GM18858 (cell line): ENCODE measurements at regions not wholly inside any gene's neighbourhood (a gene's known extent, or its start where the extent isn't known, plus 50 kb on each side); places are given as distances from the start of the nearest gene placed in this dataset.
"Not testable (repeated sequence)": the region's sequence is repeated elsewhere in the genome, so short reads cannot be mapped to it uniquely, and the experiment has no call there.

Experiments used
- ATAC-seq: cut with Tn5 transposase; IDR thresholded peaks from one replicate; pipeline ENCODE4 v1.9.1; 2021; ENCODE audit not compliant: unreplicated experiment

GRCh38 chr6:8821981-8822381 is 386.6 kb upstream of the SLC35B3 start:
- ATAC-seq: no peak

- ATAC-seq: no peak
These were observed 385.0 kb upstream of the SLC35B3 start for GRCh38 chr6:8820313-8820712.

- ATAC-seq: no peak
These were observed 384.1 kb upstream of the SLC35B3 start for GRCh38 chr6:8819446-8819845.

GRCh38 chr6:8814440-8815000 is 379.2 kb upstream of the SLC35B3 start:
- no peak for ATAC-seq

GRCh38 chr6:8810325-8810724 is 375.0 kb upstream of the SLC35B3 start:
- ATAC-seq: no peak

- ATAC-seq: no peak
These were observed 374.3 kb upstream of the SLC35B3 start for GRCh38 chr6:8809662-8810061.

- no peak for ATAC-seq
These were observed 367.9 kb upstream of the SLC35B3 start for GRCh38 chr6:8803181-8803760.

GRCh38 chr6:8802397-8802796 is 367.1 kb upstream of the SLC35B3 start:
- not testable (repeated sequence) for ATAC-seq

- no peak for ATAC-seq
These were observed 359.1 kb upstream of the SLC35B3 start for GRCh38 chr6:8794420-8794819.

- no peak for ATAC-seq
These were observed 354.5 kb upstream of the SLC35B3 start for GRCh38 chr6:8789878-8790277.

- ATAC-seq: no peak
These were observed 349.9 kb upstream of the SLC35B3 start for GRCh38 chr6:8785223-8785622.

GRCh38 chr6:8783191-8783590 is 347.8 kb upstream of the SLC35B3 start:
- ATAC-seq: no peak

- ATAC-seq: no peak
These were observed 345.3 kb upstream of the SLC35B3 start for GRCh38 chr6:8780653-8781052.

GRCh38 chr6:8764733-8765132 is 329.4 kb upstream of the SLC35B3 start:
- ATAC-seq: no peak

GRCh38 chr6:8760951-8761350 is 325.6 kb upstream of the SLC35B3 start:
- ATAC-seq: no peak

GRCh38 chr6:8758412-8758811 is 323.1 kb upstream of the SLC35B3 start:
- no peak for ATAC-seq

GRCh38 chr6:8750627-8751026 is 315.3 kb upstream of the SLC35B3 start:
- no peak for ATAC-seq

- no peak for ATAC-seq
These were observed 314.1 kb upstream of the SLC35B3 start for GRCh38 chr6:8749465-8749864.

- ATAC-seq: peak; percentile 75
These were observed 307.9 kb upstream of the SLC35B3 start for GRCh38 chr6:8743170-8743745.

- ATAC-seq: no peak
These were observed 304.1 kb upstream of the SLC35B3 start for GRCh38 chr6:8739454-8739853.

- ATAC-seq: no peak
These were observed 303.6 kb upstream of the SLC35B3 start for GRCh38 chr6:8738951-8739350.

GRCh38 chr6:8736156-8736895 is 301.0 kb upstream of the SLC35B3 start:
- ATAC-seq: no peak
